Lower leg skin (tissue), 3 donors: ENCODE measurements at regions not wholly inside any gene's neighbourhood (a gene's known extent, or its start where the extent isn't known, plus 50 kb on each side); places are given as distances from the start of the nearest gene placed in this dataset.
"Not testable (repeated sequence)": the region's sequence is repeated elsewhere in the genome, so short reads cannot be mapped to it uniquely, and the experiment has no call there.

Experiments used
- POLR2A ChIP-seq, 2 donors: fragments of 450-650 bp; IDR thresholded peaks; one replicate each; pipeline ENCODE4 v1.6.1; 2016 to 2017; ENCODE audit warnings: antibody characterized with exemption in 2 of 2, mild to moderate bottlenecking in 1 of 2, moderate library complexity in 1 of 2
- TF ChIP-seq, protein P1 (sequence below), 3 donors: fragments of 450-650 bp; IDR thresholded peaks; one replicate each; pipeline ENCODE4 v1.5.1; 2016; ENCODE audit warnings: antibody characterized with exemption in 3 of 3, mild to moderate bottlenecking in 3 of 3, moderate library complexity in 2 of 3

DNA sequence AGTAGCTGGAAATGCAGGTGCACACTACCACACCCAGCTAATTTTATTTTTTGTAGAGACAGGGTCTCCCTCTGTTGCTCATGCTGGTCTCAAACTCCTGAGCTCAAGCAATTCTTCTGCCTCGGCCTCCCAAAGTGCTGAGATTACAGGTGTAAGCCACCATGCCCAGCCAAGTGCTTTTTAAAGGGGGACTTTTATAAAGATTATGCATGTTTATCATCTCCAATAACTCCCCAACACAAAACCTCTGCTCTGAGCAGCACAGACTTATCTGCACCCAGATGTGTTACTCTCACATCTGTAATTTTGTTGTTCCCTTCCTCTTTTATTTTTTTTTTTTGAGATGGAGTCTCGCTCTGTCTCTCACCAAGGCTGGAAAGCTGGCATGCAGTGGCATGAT, 108.6 kb downstream of the TRIM69 start:
- not testable (repeated sequence) for TF ChIP-seq POLR2A (IDR thresholded peaks at IDR 0.05)
- TF ChIP-seq, protein P1, sequence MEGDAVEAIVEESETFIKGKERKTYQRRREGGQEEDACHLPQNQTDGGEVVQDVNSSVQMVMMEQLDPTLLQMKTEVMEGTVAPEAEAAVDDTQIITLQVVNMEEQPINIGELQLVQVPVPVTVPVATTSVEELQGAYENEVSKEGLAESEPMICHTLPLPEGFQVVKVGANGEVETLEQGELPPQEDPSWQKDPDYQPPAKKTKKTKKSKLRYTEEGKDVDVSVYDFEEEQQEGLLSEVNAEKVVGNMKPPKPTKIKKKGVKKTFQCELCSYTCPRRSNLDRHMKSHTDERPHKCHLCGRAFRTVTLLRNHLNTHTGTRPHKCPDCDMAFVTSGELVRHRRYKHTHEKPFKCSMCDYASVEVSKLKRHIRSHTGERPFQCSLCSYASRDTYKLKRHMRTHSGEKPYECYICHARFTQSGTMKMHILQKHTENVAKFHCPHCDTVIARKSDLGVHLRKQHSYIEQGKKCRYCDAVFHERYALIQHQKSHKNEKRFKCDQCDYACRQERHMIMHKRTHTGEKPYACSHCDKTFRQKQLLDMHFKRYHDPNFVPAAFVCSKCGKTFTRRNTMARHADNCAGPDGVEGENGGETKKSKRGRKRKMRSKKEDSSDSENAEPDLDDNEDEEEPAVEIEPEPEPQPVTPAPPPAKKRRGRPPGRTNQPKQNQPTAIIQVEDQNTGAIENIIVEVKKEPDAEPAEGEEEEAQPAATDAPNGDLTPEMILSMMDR (IDR thresholded peaks at IDR 0.05): not testable (repeated sequence)
